SHP77 (cell line): ENCODE measurements at regions not wholly inside any gene's neighbourhood (a gene's known extent, or its start where the extent isn't known, plus 50 kb on each side); places are given as distances from the start of the nearest gene placed in this dataset.
"Not testable (repeated sequence)": the region's sequence is repeated elsewhere in the genome, so short reads cannot be mapped to it uniquely, and the experiment has no call there.

ENCODE experiments used
- DNase-seq, 2 experiments: peaks; one replicate each; lab custom pipeline; 2025; lab: John Stamatoyannopoulos, UW

DNA sequence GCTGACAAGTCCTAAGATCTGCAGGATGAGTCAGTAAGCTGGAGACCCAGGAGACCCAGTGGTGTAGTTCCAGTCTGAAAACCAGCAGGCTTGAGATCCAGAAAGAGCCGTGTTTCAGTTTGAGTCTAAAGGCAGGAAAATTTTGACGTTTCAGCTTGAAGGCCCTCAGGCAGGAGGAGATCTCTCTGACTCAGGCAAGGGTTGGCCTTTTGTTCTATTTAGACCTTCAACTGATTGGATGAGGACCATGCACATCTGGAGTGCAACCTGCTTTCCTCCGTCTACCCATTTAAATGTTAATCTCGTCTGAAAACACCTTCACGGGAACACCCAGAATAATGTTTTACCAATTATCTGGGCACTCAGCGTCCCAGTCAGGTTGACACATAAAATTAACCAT is 69.5 kb downstream of the NPIPA7 start:
- DNase-seq, result not testable (repeated sequence)

DNA sequence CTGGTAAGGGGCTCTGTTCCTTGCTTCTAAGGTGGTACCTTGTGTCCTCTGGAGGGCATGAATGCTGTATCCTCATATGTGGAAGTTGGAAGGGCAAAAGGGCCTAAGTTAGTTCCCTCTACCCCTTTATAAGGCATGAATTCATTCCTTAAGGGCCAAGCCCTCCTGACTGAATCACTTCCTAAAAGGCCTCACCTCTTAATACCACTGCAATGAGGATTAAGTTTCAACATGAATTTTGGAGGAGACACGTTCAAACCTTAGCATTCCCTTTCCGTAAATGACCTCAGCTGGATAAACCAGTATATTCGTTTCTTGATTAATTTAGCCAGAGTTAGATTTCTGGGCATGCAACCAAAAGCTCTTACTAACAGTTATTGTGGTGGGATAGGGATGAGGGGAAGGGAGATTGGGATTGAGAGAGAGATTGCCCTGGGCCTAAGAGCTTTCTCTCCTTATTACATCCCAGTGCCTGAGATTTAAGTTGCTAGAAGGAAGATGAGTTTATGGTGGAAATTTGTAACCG is 70.8 kb downstream of the NPIPA7 start:
- DNase-seq, result not testable (repeated sequence)

DNA sequence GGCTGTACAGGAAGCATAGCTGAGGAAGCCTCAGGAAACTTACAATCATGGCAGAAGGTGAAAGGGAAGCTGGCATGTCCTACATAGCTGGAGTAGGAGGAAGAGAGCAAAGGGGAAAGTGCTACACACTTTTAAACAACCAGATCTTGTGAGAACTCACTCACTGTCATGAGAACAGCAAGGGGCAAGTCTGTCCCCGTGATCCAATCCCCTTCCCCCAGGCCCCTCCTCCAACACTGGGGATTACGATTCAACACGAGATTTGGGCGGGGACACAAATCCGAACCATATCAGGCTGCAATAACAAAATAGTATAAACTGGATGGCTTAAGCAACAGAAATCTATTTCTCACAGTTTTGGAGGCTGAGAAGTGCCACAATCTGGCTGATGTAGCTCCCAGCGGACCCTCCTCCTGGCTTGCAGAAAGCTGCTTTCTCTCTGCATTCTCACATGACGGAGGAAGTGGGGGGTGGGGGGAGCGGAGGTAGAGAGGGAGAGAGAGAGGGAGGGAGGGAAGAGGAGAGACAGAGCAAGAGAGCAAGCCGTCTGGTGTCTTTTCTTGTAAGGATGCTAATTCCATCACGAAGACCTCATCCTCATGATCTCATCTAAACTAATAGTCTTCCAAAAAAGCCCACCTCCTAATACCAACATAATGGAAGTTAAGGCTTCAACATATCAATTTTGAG is 72.9 kb downstream of the NPIPA7 start:
- DNase-seq, result not testable (repeated sequence)

DNA sequence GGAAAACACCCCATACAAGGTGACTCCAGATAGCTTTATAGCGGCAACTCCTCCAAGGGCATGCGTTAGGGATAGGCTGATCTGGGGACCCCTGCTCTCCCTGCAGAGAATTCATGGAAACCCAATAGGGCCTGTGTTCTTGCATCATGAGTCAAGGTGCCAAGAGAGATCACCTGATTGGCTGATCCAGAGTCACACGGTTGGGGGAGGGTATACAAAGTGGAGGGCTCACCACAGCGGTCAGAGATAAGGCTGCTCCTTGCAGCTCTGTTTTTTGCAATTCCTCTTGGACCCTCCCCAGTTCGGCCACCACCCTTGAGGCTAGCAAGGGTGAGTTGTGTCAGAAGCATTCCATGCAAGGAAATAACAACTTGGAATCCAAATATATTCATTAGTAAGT is 79.6 kb downstream of the NPIPA7 start:
- DNase-seq, result not testable (repeated sequence)

DNA sequence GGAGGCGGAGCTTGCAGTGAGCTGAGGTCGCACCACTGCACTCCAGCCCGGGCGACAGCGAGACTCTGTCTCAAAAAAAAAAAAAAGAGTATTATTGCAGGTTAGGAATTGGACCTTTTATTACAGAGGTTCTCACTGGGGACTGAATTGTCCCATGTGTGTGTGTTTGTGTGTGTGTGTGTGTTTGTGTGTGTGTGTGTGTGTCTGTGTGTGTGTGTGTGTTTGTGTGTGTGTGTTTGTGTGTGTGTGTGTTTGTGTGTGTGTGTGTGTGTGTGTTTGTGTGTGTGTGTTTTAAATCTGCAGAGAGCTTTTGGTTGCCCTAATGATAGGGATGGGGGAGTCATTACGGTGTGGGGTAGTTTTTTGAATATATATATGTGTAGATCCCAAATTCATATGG is 84.9 kb downstream of the NPIPA7 start:
- not testable (repeated sequence) for DNase-seq

DNA sequence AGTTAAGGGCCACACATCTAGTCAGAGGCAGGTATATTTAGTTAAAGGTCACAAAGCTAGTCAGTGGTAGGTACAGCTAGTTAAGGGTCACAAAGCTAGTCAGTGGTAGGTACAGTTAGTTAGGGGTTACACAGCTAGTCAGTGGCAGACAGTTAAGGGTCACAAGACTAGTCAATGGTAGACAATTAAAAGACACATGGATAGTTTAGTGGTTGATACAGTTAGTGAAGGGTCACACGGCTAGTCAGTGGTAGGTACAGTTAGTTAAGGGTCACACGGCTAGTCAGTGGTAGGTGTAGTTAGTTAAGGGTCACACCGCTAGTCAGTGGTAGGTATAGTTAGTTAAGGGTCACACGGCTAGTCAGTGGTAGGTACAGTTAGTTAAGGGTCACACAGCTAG is 110.0 kb downstream of the NPIPA7 start:
- DNase-seq, result not testable (repeated sequence)

DNA sequence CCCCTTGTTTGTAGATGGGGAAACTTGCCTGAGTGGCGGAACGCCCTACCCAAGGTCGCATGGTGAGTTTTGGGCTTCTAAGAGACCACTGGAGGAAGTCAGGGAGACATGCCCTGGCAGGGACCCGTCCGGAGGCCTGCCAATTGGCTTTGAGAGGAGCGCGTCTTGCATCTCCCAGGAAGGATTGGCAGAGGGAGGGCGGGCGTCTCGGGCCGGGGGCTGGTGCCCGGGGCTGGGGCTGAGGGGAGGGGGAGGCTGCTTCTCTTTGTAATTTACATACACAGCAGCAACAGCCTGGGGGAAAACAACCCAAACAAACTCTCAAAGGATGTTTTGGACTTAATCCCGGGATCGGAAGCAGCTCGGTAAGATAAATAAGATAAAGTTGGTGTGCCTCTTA is 110.5 kb downstream of the NPIPA7 start:
- DNase-seq, result not testable (repeated sequence)

DNA sequence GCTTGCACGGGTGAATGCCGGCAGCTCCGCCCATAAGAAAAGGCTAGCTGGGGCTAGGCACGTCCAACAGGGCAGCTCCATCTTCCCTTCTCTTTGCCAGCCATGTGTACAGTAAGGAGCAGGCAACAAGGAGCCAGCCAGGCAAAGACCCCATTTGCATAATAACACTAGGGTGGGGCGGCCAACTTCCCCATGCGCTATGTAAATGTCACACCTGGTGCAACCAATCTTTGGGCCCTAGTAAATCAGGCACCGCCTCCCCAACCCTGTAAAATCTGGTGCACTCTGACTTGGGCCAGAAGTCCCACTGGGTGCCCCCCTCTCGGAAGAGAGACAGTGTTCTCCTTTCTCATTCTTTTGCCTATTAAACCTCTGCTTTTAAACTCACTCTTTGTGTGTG is 115.2 kb downstream of the NPIPA7 start:
- DNase-seq, result not testable (repeated sequence)

DNA sequence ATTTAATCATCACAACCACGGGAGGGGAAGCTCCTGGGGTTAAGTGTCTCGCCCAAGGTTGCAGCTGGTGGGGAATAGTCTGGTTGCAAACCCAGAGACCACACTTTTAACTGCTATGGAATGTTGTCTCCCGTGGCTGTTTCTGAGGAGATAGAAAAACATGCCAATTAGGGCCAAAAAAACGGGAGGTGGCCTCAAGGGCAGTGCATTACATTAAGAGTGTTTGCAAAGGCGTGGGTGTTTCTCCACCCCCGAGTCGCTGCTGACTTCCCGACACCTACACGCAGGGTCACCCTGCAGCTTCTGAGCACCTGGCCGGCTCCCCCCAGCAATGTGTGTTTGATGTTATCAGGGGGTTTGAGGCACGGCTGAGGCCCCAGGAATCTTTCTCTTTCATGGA is 116.1 kb downstream of the NPIPA7 start:
- not testable (repeated sequence) for DNase-seq

DNA sequence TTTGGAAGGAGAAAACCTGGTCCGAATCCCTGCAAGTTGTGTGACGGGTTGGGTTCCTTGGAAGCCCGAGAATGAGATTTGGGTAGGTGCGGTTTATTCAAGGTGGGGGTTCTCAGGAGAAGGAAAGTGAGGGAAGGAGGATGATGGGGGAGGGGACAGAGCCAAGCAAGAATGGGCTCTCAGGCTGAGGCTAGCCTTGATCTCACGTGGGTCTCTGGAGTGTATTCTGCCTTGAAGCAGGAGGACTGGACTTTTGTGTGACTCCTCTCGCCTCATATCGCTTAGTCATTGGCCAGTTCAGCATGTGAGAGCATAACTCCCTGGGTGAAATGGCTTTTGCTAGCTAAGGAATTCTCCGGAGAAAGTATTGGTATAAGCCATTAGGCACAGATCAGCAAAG is 120.9 kb downstream of the NPIPA7 start:
- DNase-seq, result not testable (repeated sequence)

DNA sequence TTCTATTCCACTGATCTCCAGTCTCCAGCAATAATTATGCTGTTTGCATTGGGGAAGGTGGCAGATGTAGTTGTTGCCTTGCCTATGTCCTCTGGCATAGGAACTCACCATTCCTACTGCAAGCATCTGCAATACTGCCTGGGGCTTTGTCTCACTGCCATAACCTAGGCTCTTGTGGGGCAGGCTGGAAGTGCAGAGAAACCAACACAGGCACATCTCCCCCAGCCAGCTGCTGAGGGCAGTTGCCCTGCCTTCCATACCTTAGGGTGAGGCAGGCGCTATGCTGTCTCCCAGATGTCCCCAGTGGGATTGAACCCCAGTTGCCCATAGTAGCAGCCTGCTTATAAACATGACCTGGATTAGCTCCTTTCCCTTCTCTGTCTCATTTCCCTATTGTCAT is 128.1 kb downstream of the NPIPA7 start:
- not testable (repeated sequence) for DNase-seq

DNA sequence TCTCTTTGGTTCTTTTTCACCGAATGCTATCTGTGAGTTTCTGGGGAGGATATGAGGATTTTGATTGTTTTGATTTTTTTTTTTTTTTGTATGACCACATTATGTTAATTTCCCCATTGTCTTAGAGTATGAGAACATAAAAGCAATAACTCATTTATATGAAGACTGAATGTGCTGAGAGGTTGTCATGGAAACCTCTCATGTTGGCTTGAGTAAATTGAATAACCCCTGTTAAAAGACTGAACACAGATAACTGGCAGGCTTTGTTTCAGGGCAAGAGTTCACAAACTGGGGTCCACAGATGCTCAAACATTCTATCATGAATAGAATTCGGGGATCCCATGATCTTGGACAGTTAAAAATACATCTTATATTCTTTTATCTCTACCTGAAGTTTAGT is 129.4 kb downstream of the NPIPA7 start:
- DNase-seq, result not testable (repeated sequence)

DNA sequence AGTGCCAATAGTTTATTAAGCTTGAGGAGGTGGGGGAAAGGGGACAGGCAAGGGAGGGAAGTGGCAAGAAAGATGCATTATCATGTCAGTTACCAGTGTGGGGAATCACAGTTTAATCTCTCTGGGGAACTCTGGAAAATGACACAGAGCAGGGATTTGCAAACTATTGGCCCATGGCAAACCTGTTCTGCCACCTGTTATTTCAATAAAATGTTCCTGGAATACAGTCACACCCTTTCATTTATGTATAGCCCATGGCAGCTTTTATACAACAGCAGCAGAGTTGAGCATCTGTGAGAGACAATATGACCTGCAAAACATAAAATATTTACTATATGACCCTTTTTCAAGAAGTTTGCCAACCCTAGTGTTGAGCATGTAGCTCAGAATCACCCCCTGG is 140.5 kb downstream of the NPIPA7 start:
- DNase-seq, result not testable (repeated sequence)

DNA sequence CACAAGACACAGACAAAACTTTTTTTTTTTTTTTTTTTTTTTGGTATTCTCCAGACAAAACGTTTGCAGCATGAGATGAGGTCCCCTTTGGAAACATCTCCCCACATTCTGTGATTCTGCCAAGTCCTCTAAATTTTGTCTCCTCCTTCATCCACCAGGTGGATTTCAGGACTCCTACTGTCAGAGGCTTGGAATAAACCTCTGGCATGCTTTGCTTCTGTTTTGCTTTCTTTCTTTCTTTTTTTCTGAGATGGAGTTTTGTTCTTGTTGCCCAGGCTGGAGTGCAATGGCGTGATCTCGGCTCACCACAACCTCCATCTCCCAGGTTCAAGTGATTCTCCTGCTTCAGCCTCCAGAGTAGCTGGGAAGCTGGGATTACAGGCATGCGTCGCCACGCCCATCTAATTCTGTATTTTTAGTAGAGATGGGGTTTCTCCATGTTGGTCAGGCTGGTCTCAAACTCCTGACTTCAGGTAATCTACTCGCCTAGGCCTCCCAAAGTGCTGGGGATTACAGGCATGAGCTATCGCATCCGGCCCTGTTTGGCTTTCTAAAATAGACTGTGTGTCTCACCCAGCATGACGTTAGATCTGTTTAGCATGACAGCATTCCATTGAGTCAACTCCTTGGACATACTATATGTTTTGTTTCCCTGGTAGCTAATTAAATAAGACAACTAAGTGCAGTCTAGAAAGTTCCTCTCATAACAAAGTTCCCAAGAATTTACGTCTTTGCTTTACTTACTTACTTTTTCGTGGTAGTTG is 142.5 kb downstream of the NPIPA7 start:
- not testable (repeated sequence) for DNase-seq

DNA sequence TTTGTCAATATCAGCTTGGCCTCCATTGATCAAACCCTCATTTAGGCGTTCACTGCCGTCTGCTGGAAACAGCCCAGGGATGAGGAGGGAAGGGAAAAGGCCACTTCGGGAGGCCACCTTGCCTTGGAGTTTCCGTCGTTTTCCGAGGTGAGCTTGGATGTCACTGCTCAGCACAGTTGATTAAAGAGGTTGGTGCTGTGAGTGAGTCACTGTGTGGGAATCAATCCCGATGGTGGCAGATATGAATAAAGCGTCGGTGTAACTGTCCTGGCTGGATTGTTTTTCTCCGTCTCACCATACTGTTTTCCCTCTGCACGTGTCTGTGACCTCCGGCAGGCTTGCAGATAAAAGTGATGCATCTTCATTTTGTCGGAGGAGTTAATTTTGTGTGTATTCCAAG is 148.1 kb downstream of the NPIPA7 start:
- not testable (repeated sequence) for DNase-seq

DNA sequence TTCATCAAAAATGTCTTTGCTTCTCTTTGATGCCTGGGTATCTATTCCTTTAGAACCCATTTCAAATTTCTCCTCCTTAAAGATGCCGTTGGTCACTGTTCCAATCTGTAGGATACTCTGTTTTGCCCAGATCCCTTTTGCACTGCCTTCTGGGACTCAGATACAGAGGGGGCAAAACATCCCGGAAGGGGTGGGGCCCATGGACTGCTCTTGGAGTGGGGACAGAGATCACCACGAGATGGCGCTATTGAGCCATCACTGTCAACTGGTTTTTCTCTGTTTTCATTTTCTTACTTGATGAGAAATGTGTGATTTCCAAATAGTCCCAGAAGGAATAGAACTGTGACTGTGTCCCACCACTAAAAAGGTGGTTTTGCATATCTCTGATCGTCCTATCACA is 151.8 kb downstream of the NPIPA7 start:
- not testable (repeated sequence) for DNase-seq

DNA sequence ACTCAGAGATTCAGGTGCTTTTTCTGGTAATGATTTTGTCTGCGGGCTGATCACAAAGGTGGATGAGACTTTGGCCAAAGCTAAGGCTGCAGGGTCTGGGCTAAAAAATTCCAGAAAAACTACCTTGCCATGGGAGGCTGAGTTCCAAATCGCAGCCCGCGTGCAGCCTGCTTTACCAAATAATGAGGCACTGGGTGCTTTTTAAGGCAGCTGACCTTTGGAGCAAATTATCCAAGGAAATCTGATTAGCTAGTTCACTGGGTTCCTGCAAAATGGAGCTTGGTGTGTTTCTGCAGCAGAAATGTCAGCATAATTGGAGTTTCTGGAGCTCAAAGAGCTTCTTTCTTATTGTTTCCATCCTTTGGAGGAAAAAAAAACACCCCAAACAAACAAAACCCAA is 156.6 kb downstream of the NPIPA7 start:
- DNase-seq, result not testable (repeated sequence)

DNA sequence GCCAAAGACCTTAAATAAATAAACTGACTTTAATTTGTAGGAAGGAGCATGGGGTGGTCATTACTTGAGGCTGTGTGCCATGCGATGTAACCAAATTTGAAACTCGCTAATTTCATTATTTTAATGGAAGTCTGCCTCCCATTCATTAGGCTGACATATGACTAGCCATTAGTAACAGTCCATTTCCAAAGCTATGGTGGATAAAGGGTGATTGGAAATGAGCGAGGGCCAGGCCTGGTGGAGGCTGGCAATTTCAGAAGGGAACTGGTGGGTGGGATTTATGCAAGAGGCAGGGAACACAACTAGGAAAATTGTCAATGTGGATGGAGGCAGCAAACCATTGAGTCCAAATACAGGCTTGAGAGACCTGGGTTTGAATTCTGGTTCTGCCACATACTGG is 157.2 kb downstream of the NPIPA7 start:
- DNase-seq, result not testable (repeated sequence)

DNA sequence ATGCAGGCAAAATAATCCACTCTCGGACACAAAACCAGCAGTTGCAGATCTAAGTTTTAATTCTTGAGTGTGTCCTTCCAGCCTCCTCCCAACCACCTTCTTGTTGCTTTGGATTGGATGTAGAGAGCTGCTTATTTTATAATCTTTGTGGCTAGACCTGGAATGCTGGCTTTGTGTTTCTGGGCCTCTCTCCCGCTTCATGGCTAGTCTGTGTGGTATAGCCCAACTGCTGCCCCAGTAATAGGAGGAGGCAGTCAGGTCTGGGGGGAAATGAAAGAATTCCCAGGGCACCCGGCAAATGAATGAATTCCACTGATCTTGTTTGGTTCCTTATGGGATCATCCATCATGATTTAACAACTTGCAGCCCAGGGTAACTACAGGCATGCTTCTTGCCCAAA is 170.8 kb downstream of the NPIPA7 start:
- DNase-seq, result not testable (repeated sequence)

DNA sequence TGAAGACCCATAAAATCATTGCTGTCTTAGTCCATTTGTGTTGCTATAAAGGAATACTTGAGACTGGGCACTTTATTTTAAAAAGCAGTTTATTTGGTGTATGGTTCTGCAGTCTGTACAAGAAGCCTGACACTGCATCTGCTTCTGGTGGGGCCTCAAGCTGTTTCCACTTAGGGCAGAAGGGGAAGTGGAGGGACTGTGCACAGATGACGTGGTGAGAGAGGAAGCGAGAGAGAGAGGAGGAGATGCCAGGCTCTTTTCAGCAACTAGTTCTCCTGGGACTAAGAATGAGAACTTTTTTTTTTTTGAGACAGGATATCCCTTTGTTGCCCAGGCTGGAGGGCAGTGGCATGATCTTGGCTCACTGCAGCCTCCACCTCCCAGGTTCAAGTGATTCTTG is 171.9 kb downstream of the NPIPA7 start:
- not testable (repeated sequence) for DNase-seq

DNA sequence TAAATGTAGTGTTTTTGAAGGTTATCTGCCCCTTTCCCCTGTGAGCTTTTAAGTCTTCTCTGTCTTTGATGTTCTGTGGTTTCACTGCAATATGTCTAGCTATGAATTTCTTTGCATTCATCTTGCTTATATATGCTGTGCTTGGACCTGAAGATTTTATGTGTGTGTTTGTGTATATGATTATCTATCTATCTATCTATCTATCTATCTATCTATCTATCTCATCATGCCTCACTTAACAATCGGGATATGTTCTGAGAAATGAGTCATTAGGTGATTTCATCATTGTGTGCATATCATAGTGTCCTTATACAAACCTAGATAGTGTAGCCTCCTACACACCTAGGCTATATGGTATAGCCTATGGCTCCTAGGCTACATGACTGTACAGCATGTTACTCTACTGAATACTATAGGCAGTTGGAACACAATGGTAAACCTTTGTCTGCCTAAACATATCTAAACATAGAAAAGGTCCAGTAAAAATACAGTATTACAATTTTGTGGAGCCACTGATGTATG is 173.9 kb downstream of the NPIPA7 start:
- DNase-seq, result not testable (repeated sequence)

DNA sequence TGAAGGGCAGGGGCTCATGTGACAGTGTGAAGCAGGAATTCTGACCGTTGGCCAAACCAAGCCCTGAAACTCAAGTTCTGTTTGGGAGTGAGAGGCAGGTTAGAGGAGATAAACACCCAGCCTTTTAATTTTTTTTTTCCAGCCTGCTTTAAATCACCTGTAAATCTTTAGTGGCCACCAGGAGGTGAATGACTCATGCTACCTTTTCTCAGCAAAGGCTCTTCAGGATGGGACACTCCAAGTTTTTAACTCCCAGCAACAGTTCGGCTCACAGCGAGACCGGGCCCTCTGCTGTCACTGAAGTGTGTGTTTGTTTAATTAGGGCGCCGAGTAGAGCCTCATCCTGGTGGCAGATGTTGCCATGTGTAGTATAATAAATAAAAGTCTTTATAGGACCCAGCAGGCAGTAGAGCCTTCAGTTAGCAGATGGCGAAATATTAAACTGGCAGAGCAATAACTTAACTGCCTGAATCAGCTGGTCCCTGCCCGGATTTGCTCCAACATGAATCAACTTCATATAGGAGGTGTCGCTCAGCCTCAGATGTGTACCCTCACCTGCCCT is 180.3 kb downstream of the NPIPA7 start:
- not testable (repeated sequence) for DNase-seq

DNA sequence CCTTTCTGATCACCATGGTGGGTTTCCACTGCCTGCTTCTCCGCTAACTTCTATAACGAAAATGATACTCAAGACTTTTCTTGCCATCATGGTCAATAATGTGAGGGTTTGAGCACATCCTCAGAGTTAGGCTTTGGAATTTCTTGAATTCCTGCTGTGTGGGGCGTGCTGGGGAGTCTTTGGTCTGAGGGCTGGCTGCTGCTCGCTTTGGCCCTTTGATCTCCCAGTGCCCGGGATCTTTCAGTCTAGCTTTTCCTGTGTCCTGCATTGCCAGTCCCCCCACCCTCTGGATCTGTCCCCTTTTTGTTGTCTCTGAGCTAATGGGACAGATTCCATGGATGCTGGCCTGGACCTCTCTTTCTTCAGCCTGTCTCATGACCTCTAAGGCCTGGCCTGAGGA is 182.6 kb downstream of the NPIPA7 start:
- not testable (repeated sequence) for DNase-seq
